ENCODE measurements at regions not wholly inside any gene's neighbourhood (a gene's known extent, or its start where the extent isn't known, plus 50 kb on each side); places are given as distances from the start of the nearest gene placed in this dataset.
A peak's percentile ranks its signal among the peaks of the same experiment; 100 is the strongest.

- TF ChIP-seq CTCF (IDR thresholded peaks at IDR 0.05; ENCODE audit: control extremely low read depth, extremely low read depth) = no peak
- Histone ChIP-seq H3K9ac (ENCODE audit: insufficient read depth in 1 of 2, low read length in 2 of 2) (no peak overlapping the region), H3K27me3 (ENCODE audit: control insufficient read depth in 3 of 3, insufficient read depth in 3 of 3, low read length in 2 of 3) (no peaks in the 10 kb centered on the region), H3K4me1 (ENCODE audit: control insufficient read depth in 5 of 5, insufficient read depth in 5 of 5, low read length in 5 of 5) (peaks cover 0 to 4% (median 0%) of the 10 kb centered on the region in 5 donors), H3K9me3 (ENCODE audit: control insufficient read depth in 4 of 4, insufficient read depth in 3 of 4, low read length in 3 of 4) (no peaks in the 10 kb centered on the region), H3K36me3 (ENCODE audit: control insufficient read depth in 4 of 4, insufficient read depth in 4 of 4, low read length in 4 of 4) (no peaks in the 10 kb centered on the region), H3K27ac (ENCODE audit: low read depth in 1 of 2, low read length in 1 of 2) (no peak overlapping the region), H3K4me3 (no peak overlapping the region)
- no peak for DNase-seq
- ATAC-seq (ENCODE audit: insufficient read depth, low FRiP score) = no peak
Measured at GRCh38 chr3:3708769-3709115, 90.5 kb upstream of the LRRN1 start.

- no peaks in the 10 kb centered on the region for H3K9me3 ChIP-seq (ENCODE audit: control insufficient read depth in 4 of 4, insufficient read depth in 3 of 4, low read length in 3 of 4)
- H3K27me3 ChIP-seq (ENCODE audit: control insufficient read depth in 3 of 3, insufficient read depth in 3 of 3, low read length in 2 of 3) = no peaks in the 10 kb centered on the region
- 81 to 82% methylated on average over 6 of the region's 6 CpGs for WGBS, 2 donors
- H3K36me3 ChIP-seq (ENCODE audit: control insufficient read depth in 4 of 4, insufficient read depth in 4 of 4, low read length in 4 of 4) = no peaks in the 10 kb centered on the region
- DNase-seq (peak in 1 of 3 donors; percentile 21), ATAC-seq (ENCODE audit: insufficient read depth, low FRiP score) (no peak)
- TF ChIP-seq CTCF (IDR thresholded peaks at IDR 0.05; ENCODE audit: control extremely low read depth, extremely low read depth) = no peak
- H3K27ac ChIP-seq (ENCODE audit: low read depth in 1 of 2, low read length in 1 of 2) = no peak overlapping the region
- H3K9ac ChIP-seq (ENCODE audit: insufficient read depth in 1 of 2, low read length in 2 of 2) = no peak overlapping the region
- H3K4me3 ChIP-seq = no peak overlapping the region
- H3K4me1 ChIP-seq (ENCODE audit: control insufficient read depth in 5 of 5, insufficient read depth in 5 of 5, low read length in 5 of 5) = peaks cover 0 to 4% (median 0%) of the 10 kb centered on the region in 5 donors
Measured at GRCh38 chr3:3707858-3708768, 91.1 kb upstream of the LRRN1 start.

GRCh38 chr3:3705090-3705775, 94.0 kb upstream of the LRRN1 start:
- Histone ChIP-seq H3K27me3 (ENCODE audit: control insufficient read depth in 3 of 3, insufficient read depth in 3 of 3, low read length in 2 of 3) (no peaks in the 10 kb centered on the region), H3K36me3 (ENCODE audit: control insufficient read depth in 4 of 4, insufficient read depth in 4 of 4, low read length in 4 of 4) (no peaks in the 10 kb centered on the region), H3K4me1 (ENCODE audit: control insufficient read depth in 5 of 5, insufficient read depth in 5 of 5, low read length in 5 of 5) (peaks cover 0 to 4% (median 0%) of the 10 kb centered on the region in 5 donors), H3K9ac (ENCODE audit: insufficient read depth in 1 of 2, low read length in 2 of 2) (no peak overlapping the region), H3K9me3 (ENCODE audit: control insufficient read depth in 4 of 4, insufficient read depth in 3 of 4, low read length in 3 of 4) (no peaks in the 10 kb centered on the region), H3K4me3 (no peak overlapping the region), H3K27ac (ENCODE audit: low read depth in 1 of 2, low read length in 1 of 2) (no peak overlapping the region)
- no peak for ATAC-seq (ENCODE audit: insufficient read depth, low FRiP score)
- DNase-seq = peak; percentile 39 to 82 (median 65)
- no peak for TF ChIP-seq CTCF (IDR thresholded peaks at IDR 0.05; ENCODE audit: control extremely low read depth, extremely low read depth)
- WGBS, 2 donors = 54 to 60% methylated on average over 6 of the region's 6 CpGs

All from lung (tissue), 11 donors.